ENCODE measurements at regions not wholly inside any gene's neighbourhood (a gene's known extent, or its start where the extent isn't known, plus 50 kb on each side); places are given as distances from the start of the nearest gene placed in this dataset.

- WGBS, 2 donors = 85 to 92% methylated on average over 1 of the region's 1 CpG
- intact Hi-C loops (cut with DNase I) = loop anchor here (10.0 kb wide), 1 partner anchor 57 kb away; the partner anchor contains the start of gene CCDC160
- Histone ChIP-seq H3K36me3 (no peaks in the 10 kb centered on the region), H3K27ac (no peak overlapping the region), H3K9me3 (no peaks in the 10 kb centered on the region), H3K4me1 (no peaks in the 10 kb centered on the region), H3K27me3 (no peaks in the 10 kb centered on the region), H3K4me3 (no peak overlapping the region)
- no peak for TF ChIP-seq POLR2AphosphoS5 (IDR thresholded peaks at IDR 0.05)
- TF ChIP-seq EP300 (IDR thresholded peaks at IDR 0.05) = no peak
- TF ChIP-seq POLR2A (IDR thresholded peaks at IDR 0.05) = no peak
- TF ChIP-seq, protein P1, sequence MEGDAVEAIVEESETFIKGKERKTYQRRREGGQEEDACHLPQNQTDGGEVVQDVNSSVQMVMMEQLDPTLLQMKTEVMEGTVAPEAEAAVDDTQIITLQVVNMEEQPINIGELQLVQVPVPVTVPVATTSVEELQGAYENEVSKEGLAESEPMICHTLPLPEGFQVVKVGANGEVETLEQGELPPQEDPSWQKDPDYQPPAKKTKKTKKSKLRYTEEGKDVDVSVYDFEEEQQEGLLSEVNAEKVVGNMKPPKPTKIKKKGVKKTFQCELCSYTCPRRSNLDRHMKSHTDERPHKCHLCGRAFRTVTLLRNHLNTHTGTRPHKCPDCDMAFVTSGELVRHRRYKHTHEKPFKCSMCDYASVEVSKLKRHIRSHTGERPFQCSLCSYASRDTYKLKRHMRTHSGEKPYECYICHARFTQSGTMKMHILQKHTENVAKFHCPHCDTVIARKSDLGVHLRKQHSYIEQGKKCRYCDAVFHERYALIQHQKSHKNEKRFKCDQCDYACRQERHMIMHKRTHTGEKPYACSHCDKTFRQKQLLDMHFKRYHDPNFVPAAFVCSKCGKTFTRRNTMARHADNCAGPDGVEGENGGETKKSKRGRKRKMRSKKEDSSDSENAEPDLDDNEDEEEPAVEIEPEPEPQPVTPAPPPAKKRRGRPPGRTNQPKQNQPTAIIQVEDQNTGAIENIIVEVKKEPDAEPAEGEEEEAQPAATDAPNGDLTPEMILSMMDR (IDR thresholded peaks at IDR 0.05) = no peak
- no peak for DNase-seq
Observed at GRCh38 chrX:134177527-134177926, 59.5 kb upstream of the CCDC160 start.

GRCh38 chrX:134180601-134181274, 56.2 kb upstream of the CCDC160 start:
- H3K27me3 ChIP-seq = no peaks in the 10 kb centered on the region
- H3K4me3 ChIP-seq = no peak overlapping the region
- intact Hi-C loops (cut with DNase I) = no loop called here
- no peak for TF ChIP-seq POLR2AphosphoS5 (IDR thresholded peaks at IDR 0.05)
- DNase-seq = no peak
- H3K27ac ChIP-seq = no peak overlapping the region
- 64 to 75% methylated on average over 4 of the region's 4 CpGs for WGBS, 2 donors
- no peaks in the 10 kb centered on the region for H3K4me1 ChIP-seq
- H3K36me3 ChIP-seq = no peaks in the 10 kb centered on the region
- no peaks in the 10 kb centered on the region for H3K9me3 ChIP-seq

DNA sequence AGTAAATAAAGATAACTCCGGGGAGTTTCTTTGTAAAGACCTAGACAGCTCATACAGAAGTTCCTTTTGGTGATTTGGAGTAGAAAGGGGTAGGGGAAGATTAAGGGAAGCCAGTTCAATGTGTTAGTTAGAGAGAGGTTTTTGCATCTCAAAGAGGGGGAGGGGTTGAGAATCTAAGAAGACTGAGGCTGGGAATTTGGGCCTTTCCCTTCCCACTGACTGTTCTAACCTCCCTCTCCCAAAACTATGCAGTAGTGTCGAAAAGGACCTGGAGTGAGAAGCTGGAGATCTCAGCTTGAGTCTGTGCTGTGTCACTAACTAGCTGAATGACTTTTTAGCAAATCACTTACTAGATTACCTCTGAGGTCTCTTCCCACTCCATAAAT, 55.7 kb upstream of the CCDC160 start:
- H3K27me3 ChIP-seq = no peaks in the 10 kb centered on the region
- no peak overlapping the region for H3K4me3 ChIP-seq
- no peak for TF ChIP-seq EP300 (IDR thresholded peaks at IDR 0.05)
- TF ChIP-seq POLR2AphosphoS5 (IDR thresholded peaks at IDR 0.05) = no peak
- WGBS, 2 donors = 74 to 83% methylated on average over 2 of the region's 2 CpGs
- H3K36me3 ChIP-seq = no peaks in the 10 kb centered on the region
- DNase-seq = no peak
- no peaks in the 10 kb centered on the region for H3K9me3 ChIP-seq
- intact Hi-C loops (cut with DNase I) = no loop called here
- no peak overlapping the region for H3K27ac ChIP-seq
- H3K4me1 ChIP-seq = no peaks in the 10 kb centered on the region

- TF ChIP-seq EP300 (IDR thresholded peaks at IDR 0.05) (no peak), POLR2AphosphoS5 (IDR thresholded peaks at IDR 0.05) (no peak), POLR2A (IDR thresholded peaks at IDR 0.05) (no peak)
- TF ChIP-seq, protein P1 (IDR thresholded peaks at IDR 0.05) = no peak
- Histone ChIP-seq H3K4me1 (no peaks in the 10 kb centered on the region), H3K27me3 (no peaks in the 10 kb centered on the region), H3K36me3 (no peaks in the 10 kb centered on the region), H3K9me3 (no peaks in the 10 kb centered on the region), H3K4me3 (no peak overlapping the region), H3K27ac (no peak overlapping the region)
- intact Hi-C loops (cut with DNase I) = no loop called here
- WGBS, 2 donors = 81 to 87% methylated on average over 6 of the region's 6 CpGs
- DNase-seq = no peak
Observed at GRCh38 chrX:134183665-134184064, 53.3 kb upstream of the CCDC160 start.

DNA sequence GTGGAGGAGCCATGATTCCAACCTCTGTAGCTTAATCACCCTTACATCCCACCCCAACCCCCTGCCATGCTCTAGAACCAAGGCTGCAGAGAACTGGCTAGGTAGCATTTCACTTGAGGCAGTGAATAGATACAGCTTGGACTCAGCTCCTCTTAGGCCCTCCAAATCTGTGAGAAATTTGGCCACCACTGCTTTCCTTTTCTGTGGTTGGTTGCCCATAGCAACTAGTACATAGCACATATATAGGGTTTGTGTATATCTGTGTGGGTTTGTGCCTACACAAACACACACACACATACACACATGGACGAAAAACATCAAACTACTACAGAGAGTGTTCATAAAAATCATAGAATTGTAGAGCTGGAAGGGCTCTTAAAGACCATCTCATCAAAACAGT, 52.0 kb upstream of the CCDC160 start:
- no peak for DNase-seq
- WGBS, 2 donors = 80 to 81% methylated on average over 1 of the region's 1 CpG
- Histone ChIP-seq H3K36me3 (no peaks in the 10 kb centered on the region), H3K4me1 (no peaks in the 10 kb centered on the region), H3K9me3 (no peaks in the 10 kb centered on the region), H3K4me3 (no peak overlapping the region), H3K27me3 (no peaks in the 10 kb centered on the region), H3K27ac (no peak overlapping the region)
- no peak for TF ChIP-seq POLR2AphosphoS5 (IDR thresholded peaks at IDR 0.05)
- TF ChIP-seq POLR2A (IDR thresholded peaks at IDR 0.05) = no peak
- TF ChIP-seq EP300 (IDR thresholded peaks at IDR 0.05) = no peak
- TF ChIP-seq, protein P1 (IDR thresholded peaks at IDR 0.05) = no peak
- intact Hi-C loops (cut with DNase I) = no loop called here

Measured in sigmoid colon (tissue), 6 donors.